RCC 7860 (cell line): ENCODE measurements at regions not wholly inside any gene's neighbourhood (a gene's known extent, or its start where the extent isn't known, plus 50 kb on each side); places are given as distances from the start of the nearest gene placed in this dataset.
"Not testable (repeated sequence)": the region's sequence is repeated elsewhere in the genome, so short reads cannot be mapped to it uniquely, and the experiment has no call there.

Source experiments
- DNase-seq: peaks from one replicate; pipeline ENCODE4 v3.0.0-alpha.2; 2015; ENCODE audit warnings: low spot score
- FAIRE-seq: peaks from 2 replicates; lab custom pipeline; 2012; peaks lifted over from hg19 to GRCh38; lab: Jason Lieb, UNC

GRCh38 chr20:59110607-59111006 is 53.0 kb upstream of the ZNF831 start:
- DNase-seq (no peak), FAIRE-seq (peak; percentile 90)

GRCh38 chr20:59105581-59105980 is 58.0 kb upstream of the ZNF831 start:
- FAIRE-seq (no peak), DNase-seq (no peak)

- DNase-seq (no peak), FAIRE-seq (no peak)
These were observed 58.8 kb upstream of the ZNF831 start for GRCh38 chr20:59104831-59105230.

- DNase-seq (no peak), FAIRE-seq (no peak)
These were observed 60.0 kb upstream of the ZNF831 start for GRCh38 chr20:59103573-59103972.

GRCh38 chr20:59102841-59103299 is 60.3 kb upstream of the PRELID3B start:
- DNase-seq (no peak), FAIRE-seq (no peak)

GRCh38 chr20:59101961-59102360 is 59.4 kb upstream of the PRELID3B start:
- no peak for DNase-seq
- FAIRE-seq = no peak

GRCh38 chr20:59099864-59100263 is 57.3 kb upstream of the PRELID3B start:
- not testable (repeated sequence) for FAIRE-seq, DNase-seq

- FAIRE-seq (no peak), DNase-seq (no peak)
These were observed 52.6 kb upstream of the PRELID3B start for GRCh38 chr20:59095140-59095539.

GRCh38 chr20:59094576-59094975 is 52.0 kb upstream of the PRELID3B start:
- DNase-seq (no peak), FAIRE-seq (no peak)
